OCI-LY1 (cell line): ENCODE measurements at regions not wholly inside any gene's neighbourhood (a gene's known extent, or its start where the extent isn't known, plus 50 kb on each side); places are given as distances from the start of the nearest gene placed in this dataset.

Experiments
- H2AFZ ChIP-seq: fragments of 200-600 bp; sonication (generic), shearing (Covaris generic); 2 replicates; pipeline ENCODE4 v1.6.0; 2014; ENCODE audit warnings: antibody characterized with exemption, mild to moderate bottlenecking, low read length
- H3F3A ChIP-seq: fragments of 200-600 bp; sonication (generic), shearing (Covaris generic); 2 replicates; pipeline ENCODE4 v1.6.0; 2014; ENCODE audit warnings: mild to moderate bottlenecking, antibody characterized with exemption, low read length, moderate library complexity; ENCODE audit not compliant: insufficient read depth
- H3K27ac ChIP-seq: fragments of 200-600 bp; sonication (generic); 2 replicates; pipeline ENCODE4 v1.5.1; 2014; ENCODE audit warnings: low read length, mixed run types, mild to moderate bottlenecking, low read depth; ENCODE audit not compliant: poor library complexity, severe bottlenecking
- H3K27me3 ChIP-seq: fragments of 200-600 bp; sonication (generic); 2 replicates; pipeline ENCODE4 v1.6.0; 2014; ENCODE audit warnings: antibody characterized with exemption, mild to moderate bottlenecking, low read length, moderate library complexity; ENCODE audit not compliant: insufficient read depth
- H3K36me3 ChIP-seq: fragments of 200-600 bp; sonication (generic); 2 replicates; pipeline ENCODE4 v1.6.1; 2014; ENCODE audit warnings: mild to moderate bottlenecking, antibody characterized with exemption, low read length, moderate library complexity, mixed read lengths; ENCODE audit not compliant: insufficient read depth
- H3K4me1 ChIP-seq: fragments of 200-600 bp; sonication (generic); 2 replicates; pipeline ENCODE4 v1.5.1; 2014; ENCODE audit warnings: mild to moderate bottlenecking, low read length, moderate library complexity; ENCODE audit not compliant: insufficient read depth, severe bottlenecking
- H3K4me2 ChIP-seq: fragments of 200-600 bp; sonication (generic), shearing (Covaris generic); 2 replicates; pipeline ENCODE4 v1.6.1; 2014; ENCODE audit warnings: low read length
- H3K4me3 ChIP-seq: fragments of 200-600 bp; sonication (generic); 2 replicates; pipeline ENCODE4 v1.5.1; 2014; ENCODE audit warnings: low read length, low read depth, mild to moderate bottlenecking, mixed read lengths; ENCODE audit not compliant: poor library complexity, severe bottlenecking
- H3K79me2 ChIP-seq: fragments of 200-600 bp; shearing (Covaris generic); 2 replicates; pipeline ENCODE4 v1.6.1; 2016; ENCODE audit warnings: mixed run types, low read length, mixed read lengths; ENCODE audit not compliant: insufficient read depth
- H3K9ac ChIP-seq: fragments of 200-600 bp; sonication (generic), shearing (Covaris generic); 2 replicates; pipeline ENCODE4 v1.6.1; 2014; ENCODE audit warnings: mild to moderate bottlenecking, low read length, mixed read lengths
- H3K9me2 ChIP-seq: fragments of 200-600 bp; sonication (generic), shearing (Covaris generic); 2 replicates; pipeline ENCODE4 v1.6.1; 2014; ENCODE audit warnings: low read depth, mild to moderate bottlenecking, low read length, mixed read lengths
- H3K9me3 ChIP-seq: fragments of 200-600 bp; shearing (Covaris generic); 2 replicates; pipeline ENCODE4 v1.6.1; 2014; ENCODE audit warnings: low read length, mixed read lengths
- H4K20me1 ChIP-seq: fragments of 200-600 bp; sonication (generic), shearing (Covaris generic); 2 replicates; pipeline ENCODE4 v1.6.0; 2016; ENCODE audit warnings: mild to moderate bottlenecking, low read length; ENCODE audit not compliant: insufficient read depth
- EZH2 ChIP-seq: fragments of 200-600 bp; sonication (generic), shearing (Covaris generic); IDR thresholded peaks from 2 replicates; pipeline ENCODE4 v1.8.0; 2017; ENCODE audit warnings: borderline replicate concordance, mixed run types, mild to moderate bottlenecking, antibody characterized with exemption, low read length, moderate library complexity, mixed read lengths
- TF ChIP-seq, protein P1 (sequence below): fragments of 200-600 bp; sonication (generic), shearing (Covaris generic); IDR thresholded peaks from 2 replicates; pipeline ENCODE4 v1.5.1; 2017; ENCODE audit warnings: mild to moderate bottlenecking, antibody characterized with exemption, low read length, moderate library complexity, mixed read lengths

DNA sequence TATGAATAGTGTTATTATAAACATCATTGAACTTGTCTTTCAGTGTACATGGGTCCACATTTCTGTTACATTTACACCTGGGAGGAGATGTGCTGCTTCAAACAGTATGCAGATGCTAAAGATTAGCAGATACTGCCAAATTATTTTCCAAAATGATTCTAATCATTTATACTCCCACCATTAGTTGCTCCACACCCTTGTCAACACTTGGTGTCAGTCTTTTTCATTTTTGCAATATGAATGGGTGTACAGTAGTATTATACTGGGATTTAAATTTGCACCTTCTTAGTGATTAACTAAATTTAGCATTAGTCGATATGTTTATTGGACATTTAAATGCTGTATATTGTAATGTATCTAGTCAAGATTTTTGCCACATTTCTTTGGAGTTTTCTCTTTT lies 131.6 kb upstream of the GRID2 start:
- Histone ChIP-seq H3K27ac (no peak overlapping the region), H3F3A (no peaks in the 10 kb centered on the region), H3K9me2 (no peaks in the 10 kb centered on the region), H3K4me1 (no peaks in the 10 kb centered on the region), H2AFZ (no peak overlapping the region), H3K79me2 (no peaks in the 10 kb centered on the region), H3K4me2 (no peak overlapping the region), H3K9ac (no peak overlapping the region), H4K20me1 (no peaks in the 10 kb centered on the region), H3K27me3 (no peaks in the 10 kb centered on the region), H3K4me3 (no peak overlapping the region), H3K9me3 (no peaks in the 10 kb centered on the region), H3K36me3 (no peaks in the 10 kb centered on the region)
- TF ChIP-seq, protein P1, sequence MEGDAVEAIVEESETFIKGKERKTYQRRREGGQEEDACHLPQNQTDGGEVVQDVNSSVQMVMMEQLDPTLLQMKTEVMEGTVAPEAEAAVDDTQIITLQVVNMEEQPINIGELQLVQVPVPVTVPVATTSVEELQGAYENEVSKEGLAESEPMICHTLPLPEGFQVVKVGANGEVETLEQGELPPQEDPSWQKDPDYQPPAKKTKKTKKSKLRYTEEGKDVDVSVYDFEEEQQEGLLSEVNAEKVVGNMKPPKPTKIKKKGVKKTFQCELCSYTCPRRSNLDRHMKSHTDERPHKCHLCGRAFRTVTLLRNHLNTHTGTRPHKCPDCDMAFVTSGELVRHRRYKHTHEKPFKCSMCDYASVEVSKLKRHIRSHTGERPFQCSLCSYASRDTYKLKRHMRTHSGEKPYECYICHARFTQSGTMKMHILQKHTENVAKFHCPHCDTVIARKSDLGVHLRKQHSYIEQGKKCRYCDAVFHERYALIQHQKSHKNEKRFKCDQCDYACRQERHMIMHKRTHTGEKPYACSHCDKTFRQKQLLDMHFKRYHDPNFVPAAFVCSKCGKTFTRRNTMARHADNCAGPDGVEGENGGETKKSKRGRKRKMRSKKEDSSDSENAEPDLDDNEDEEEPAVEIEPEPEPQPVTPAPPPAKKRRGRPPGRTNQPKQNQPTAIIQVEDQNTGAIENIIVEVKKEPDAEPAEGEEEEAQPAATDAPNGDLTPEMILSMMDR, result no peak

DNA sequence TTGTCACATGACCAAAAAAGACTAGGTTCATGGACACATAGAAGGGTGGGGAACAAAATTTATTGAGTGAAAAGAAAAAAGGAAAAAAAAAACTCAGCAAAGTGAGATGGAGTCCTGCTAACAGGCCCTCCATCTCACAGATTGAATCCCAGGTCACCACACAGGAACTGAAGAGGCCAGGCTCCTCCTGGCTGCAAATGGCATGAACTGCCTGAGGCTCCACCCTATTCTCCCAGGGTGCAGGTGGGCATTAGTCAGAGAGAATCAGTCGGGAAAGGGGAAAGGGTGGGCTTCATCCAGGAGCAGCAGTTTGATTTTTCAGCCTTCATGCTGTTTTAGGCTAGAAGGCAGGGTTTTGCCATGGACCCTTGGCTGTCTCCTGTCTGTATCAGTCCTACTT lies 128.5 kb upstream of the GRID2 start:
- Histone ChIP-seq H3K27ac (no peak overlapping the region), H3K4me3 (no peak overlapping the region), H3K4me2 (no peak overlapping the region), H3K9me2 (no peaks in the 10 kb centered on the region), H3K27me3 (no peaks in the 10 kb centered on the region), H3F3A (no peaks in the 10 kb centered on the region), H3K79me2 (no peaks in the 10 kb centered on the region), H3K9me3 (no peaks in the 10 kb centered on the region), H3K4me1 (no peaks in the 10 kb centered on the region), H3K36me3 (no peaks in the 10 kb centered on the region), H4K20me1 (no peaks in the 10 kb centered on the region), H2AFZ (no peak overlapping the region), H3K9ac (no peak overlapping the region)
- no peak for TF ChIP-seq EZH2
- TF ChIP-seq, protein P1, result no peak

DNA sequence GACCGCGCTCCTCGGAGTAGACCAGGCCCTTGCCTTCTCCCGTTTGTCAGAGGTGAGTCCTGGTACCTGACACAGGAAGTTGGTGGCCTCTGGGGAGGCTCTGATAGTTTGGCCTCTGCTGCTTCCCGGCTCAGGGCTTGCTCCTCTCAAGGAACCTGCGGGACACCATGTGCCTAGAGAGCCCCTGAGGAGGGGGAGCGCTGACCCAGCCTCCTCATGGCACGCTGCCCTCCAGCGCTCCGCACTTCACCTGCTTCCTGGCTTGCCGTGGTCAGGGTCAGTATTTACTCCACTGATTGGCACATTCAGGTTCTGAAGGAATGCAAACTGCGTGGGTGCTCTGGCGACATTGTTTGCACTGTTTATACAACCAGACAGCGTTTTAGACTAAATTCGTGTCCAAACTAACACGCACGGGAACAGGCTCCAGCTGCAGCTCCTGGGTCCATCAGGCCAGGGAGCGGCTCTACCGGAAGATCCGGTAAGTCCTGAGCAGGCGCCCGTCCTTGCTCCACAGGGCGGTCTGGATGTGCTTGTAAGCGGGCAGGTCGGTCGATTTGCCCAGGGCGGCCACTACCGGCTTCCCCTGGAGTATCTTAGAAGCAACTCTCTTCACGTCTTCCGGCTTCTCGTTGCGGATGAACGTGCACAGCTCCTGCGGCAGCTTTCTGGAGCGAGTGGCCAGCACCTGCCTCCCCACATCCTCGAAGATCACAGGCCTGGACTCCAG lies 121.6 kb upstream of the GRID2 start:
- H3K4me1 ChIP-seq, result no peaks in the 10 kb centered on the region
- no peaks in the 10 kb centered on the region for H3K79me2 ChIP-seq
- no peaks in the 10 kb centered on the region for H3K9me3 ChIP-seq
- no peak overlapping the region for H2AFZ ChIP-seq
- H3K9me2 ChIP-seq, result no peaks in the 10 kb centered on the region
- H3K9ac ChIP-seq, result no peak overlapping the region
- H3K27ac ChIP-seq, result no peak overlapping the region
- no peaks in the 10 kb centered on the region for H4K20me1 ChIP-seq
- no peaks in the 10 kb centered on the region for H3K36me3 ChIP-seq
- H3F3A ChIP-seq, result no peaks in the 10 kb centered on the region
- H3K4me3 ChIP-seq, result no peak overlapping the region
- H3K4me2 ChIP-seq, result no peak overlapping the region
- TF ChIP-seq, protein P1, result no peak
- no peak for TF ChIP-seq EZH2
- no peaks in the 10 kb centered on the region for H3K27me3 ChIP-seq
